ENCODE measurements at regions not wholly inside any gene's neighbourhood (a gene's known extent, or its start where the extent isn't known, plus 50 kb on each side); places are given as distances from the start of the nearest gene placed in this dataset.

DNA sequence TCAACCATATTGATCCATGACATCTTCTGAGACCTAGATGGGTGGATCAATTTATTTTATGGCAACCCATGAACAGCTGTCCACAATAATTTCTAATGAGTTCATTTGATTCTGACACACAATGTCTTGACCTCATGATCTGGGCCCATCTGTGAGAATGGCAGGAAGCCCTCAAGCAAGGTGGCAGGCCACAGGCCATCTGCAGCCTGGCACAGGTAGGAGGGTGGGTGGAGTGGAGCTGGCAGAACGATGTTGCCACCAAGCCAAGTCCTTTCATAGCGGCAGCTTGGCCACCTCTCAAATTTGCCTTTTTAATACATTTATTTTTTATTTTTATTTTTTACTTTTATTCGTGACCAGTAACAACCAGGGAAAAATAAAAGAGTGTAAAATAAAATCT lies 1181.6 kb upstream of the SORCS1 start:
- no peaks in the 10 kb centered on the region for H3K9me3 ChIP-seq (ENCODE audit: insufficient read depth in 2 of 2, low read depth in 1 of 2, low read length in 1 of 2)
- H2BK120ac ChIP-seq (replicated peaks; ENCODE audit: low read depth, low read length), result no peak overlapping the region
- WGBS, 2 experiments (ENCODE audit: extremely low coverage in 1 of 2, insufficient coverage in 1 of 2, insufficient read length in 1 of 2, insufficient replicate concordance in 2 of 2, low coverage in 1 of 2, low lambda C conversion rate in 2 of 2, missing lambda C conversion rate in 1 of 2), result 83% methylated on average over 3 of the region's 3 CpGs; no CpG with 5 or more reads in 1 of the 2 experiments
- no peak overlapping the region for H3K9ac ChIP-seq (replicated peaks in 1 of 4; ENCODE audit: extremely low read depth in 1 of 4, low read depth in 3 of 4, low read length in 3 of 4)
- no peak overlapping the region for H3K14ac ChIP-seq (ENCODE audit: insufficient read length)
- no peak for FAIRE-seq
- H4K91ac ChIP-seq (replicated peaks; ENCODE audit: insufficient read length, low read length), result no peak overlapping the region
- no peak overlapping the region for H2BK20ac ChIP-seq (ENCODE audit: low read length)
- H4K5ac ChIP-seq (ENCODE audit: insufficient read length, low read depth, low read length), result no peak overlapping the region
- H2BK15ac ChIP-seq (ENCODE audit: low read length), result no peak overlapping the region
- H2AK5ac ChIP-seq (ENCODE audit: low read depth, low read length), result no peak overlapping the region
- no peak for DNase-seq (ENCODE audit: low read depth in 1 of 2, low spot score in 2 of 2)
- no peak overlapping the region for H2BK12ac ChIP-seq (ENCODE audit: low read depth, low read length)
- no peak overlapping the region for H3K23ac ChIP-seq (ENCODE audit: insufficient read length)
- CTCF ChIA-PET (ENCODE audit: partially characterized antibody), result no interaction called here
- no peak overlapping the region for H4K8ac ChIP-seq (ENCODE audit: extremely low read depth, insufficient read depth, low read length)
- H2BK5ac ChIP-seq (ENCODE audit: low read depth, low read length), result no peak overlapping the region
- H3K4me3 ChIP-seq (ENCODE audit: extremely low read depth in 1 of 4, insufficient read depth in 2 of 4, low read depth in 3 of 4, low read length in 4 of 4), result no peak overlapping the region
- H3K4ac ChIP-seq (replicated peaks; ENCODE audit: insufficient read length, low read depth, low read length), result no peak overlapping the region
- H3K79me2 ChIP-seq (ENCODE audit: control insufficient read depth in 1 of 2, insufficient read depth in 2 of 2, low read length in 2 of 2), result no peaks in the 10 kb centered on the region
- no peaks in the 10 kb centered on the region for H4K20me1 ChIP-seq (replicated peaks in 1 of 2; ENCODE audit: control insufficient read depth in 1 of 2, insufficient read depth in 2 of 2, low read length in 2 of 2)
- H3K36me3 ChIP-seq (ENCODE audit: control insufficient read depth in 2 of 4, insufficient read depth in 4 of 4, low read length in 3 of 4), result no peaks in the 10 kb centered on the region; a peak in 1 of 8 replicates
- H3K23me2 ChIP-seq (ENCODE audit: low read depth, low read length), result no peaks in the 10 kb centered on the region
- no peak overlapping the region for H2AFZ ChIP-seq (ENCODE audit: low read length)
- H3K27me3 ChIP-seq (replicated peaks in 1 of 4; ENCODE audit: control insufficient read depth in 3 of 4, extremely low read depth in 1 of 4, insufficient read depth in 3 of 4, low read length in 3 of 4), result no peaks in the 10 kb centered on the region
- H3K79me1 ChIP-seq (ENCODE audit: low read depth, low read length), result no peaks in the 10 kb centered on the region
- H3K4me1 ChIP-seq (replicated peaks in 1 of 4; ENCODE audit: control insufficient read depth in 3 of 4, insufficient read depth in 4 of 4, low read length in 3 of 4), result no peaks in the 10 kb centered on the region
- H3K27ac ChIP-seq (ENCODE audit: low read depth, low read length), result no peak overlapping the region
- H3K56ac ChIP-seq (replicated peaks; ENCODE audit: insufficient read length, low read depth, low read length), result no peak overlapping the region
- POLR2A ChIA-PET (ENCODE audit: partially characterized antibody), result interaction anchor here (0.7 kb wide), 1 partner anchor 12 kb away, joined by 3 read pairs; no protein-coding TSS in a partner anchor
- H3K4me2 ChIP-seq (ENCODE audit: insufficient read depth in 1 of 2, low read depth in 2 of 2, low read length in 2 of 2), result no peak overlapping the region
- H3K18ac ChIP-seq (ENCODE audit: extremely low read depth, low read length), result no peak overlapping the region
- no peak for TF ChIP-seq BCL11A (IDR thresholded peaks at IDR 0.05; ENCODE audit: low read depth in 2 of 2, low read length in 2 of 2)
- TF ChIP-seq USF2 (IDR thresholded peaks at IDR 0.05; ENCODE audit: low read length), result no peak
- TF ChIP-seq CTBP2 (IDR thresholded peaks at IDR 0.05; ENCODE audit: borderline replicate concordance, insufficient read depth, insufficient read length, low read length), result no peak
- no peak for TF ChIP-seq SAP30 (IDR thresholded peaks at IDR 0.05; ENCODE audit: insufficient read depth, insufficient replicate concordance, low read length)
- TF ChIP-seq JUND (IDR thresholded peaks at IDR 0.05; ENCODE audit: low read length), result no peak
- TF ChIP-seq SUZ12 (IDR thresholded peaks at IDR 0.05; ENCODE audit: low read length), result no peak
